HG03520 (cell line): ENCODE measurements at regions not wholly inside any gene's neighbourhood (a gene's known extent, or its start where the extent isn't known, plus 50 kb on each side); places are given as distances from the start of the nearest gene placed in this dataset.

Experiments used
- ATAC-seq: cut with Tn5 transposase; IDR thresholded peaks from one replicate; pipeline ENCODE4 v1.9.1; 2021; ENCODE audit warnings: mild to moderate bottlenecking, moderate library complexity; ENCODE audit not compliant: unreplicated experiment

DNA sequence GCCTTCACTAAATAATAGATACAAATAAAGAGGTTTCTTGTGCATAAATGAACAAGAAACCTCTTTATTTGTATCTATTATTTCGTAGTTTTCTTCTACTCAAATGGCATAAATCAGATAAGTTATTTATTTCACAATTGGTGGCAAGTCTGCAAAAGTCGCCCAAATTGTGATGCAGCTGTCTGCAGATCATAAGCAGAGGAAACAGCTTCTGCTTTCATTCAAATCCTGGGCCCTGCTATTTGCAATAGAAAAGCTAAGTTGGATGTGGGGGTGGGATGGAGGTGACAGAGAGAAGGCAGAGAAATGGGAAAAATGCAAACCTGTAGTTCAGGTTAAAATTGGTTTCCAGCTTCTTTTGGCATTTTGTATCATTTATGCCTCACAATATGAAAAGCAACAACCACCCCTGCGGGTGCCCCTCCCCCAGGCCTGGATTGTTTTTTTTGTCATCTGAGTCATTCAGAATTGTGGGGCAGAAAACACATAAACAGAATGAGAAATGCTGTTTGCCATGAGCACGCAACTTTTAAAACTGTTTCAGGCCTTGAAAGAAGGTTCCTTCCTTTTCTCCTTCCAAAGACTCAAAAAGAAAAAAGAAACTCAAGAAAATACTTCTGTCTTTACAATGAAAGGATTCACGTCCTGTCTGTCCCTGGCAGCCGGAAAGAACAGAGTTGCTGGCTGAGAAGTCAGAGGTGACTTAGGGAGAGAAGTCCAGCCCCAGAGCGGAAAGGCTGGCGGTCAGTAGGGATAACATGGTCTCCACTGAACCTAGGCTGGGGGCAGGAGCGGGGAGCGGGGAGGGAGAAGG, 132.9 kb downstream of the BAMBI start:
- ATAC-seq, result no peak

DNA sequence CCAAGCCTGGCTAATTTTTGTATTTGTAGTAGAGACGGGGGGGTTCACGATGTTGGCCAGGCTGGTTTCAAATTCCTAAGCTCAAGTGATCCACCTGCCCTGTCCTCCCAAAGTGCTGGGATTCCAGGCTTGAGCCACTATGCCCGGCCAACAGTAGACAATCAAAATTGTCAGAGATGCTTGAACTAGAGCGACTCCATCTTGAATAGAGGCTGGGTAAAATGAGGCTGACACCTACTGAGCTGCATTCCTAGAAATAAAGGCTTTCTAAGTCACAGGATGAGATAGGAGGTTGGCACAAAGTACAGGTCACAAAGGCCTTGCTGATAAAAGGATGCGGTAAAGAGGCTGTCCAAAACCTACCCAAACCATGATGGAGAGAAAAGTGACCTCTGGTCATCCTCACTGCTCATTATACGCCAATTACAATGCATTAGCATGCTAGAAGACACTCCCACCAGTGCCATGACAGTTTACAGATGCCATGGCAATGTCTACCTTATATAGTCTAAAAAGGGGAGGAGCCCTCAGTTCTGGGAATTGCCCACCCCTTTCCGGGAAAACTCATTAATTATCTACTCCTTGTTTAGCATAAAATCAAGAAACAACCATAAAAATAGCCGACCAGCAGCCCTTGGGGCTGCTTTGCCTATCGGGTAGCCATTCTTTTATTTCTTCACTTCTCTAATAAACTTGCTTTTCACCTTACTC, 134.5 kb downstream of the BAMBI start:
- ATAC-seq, result no peak

DNA sequence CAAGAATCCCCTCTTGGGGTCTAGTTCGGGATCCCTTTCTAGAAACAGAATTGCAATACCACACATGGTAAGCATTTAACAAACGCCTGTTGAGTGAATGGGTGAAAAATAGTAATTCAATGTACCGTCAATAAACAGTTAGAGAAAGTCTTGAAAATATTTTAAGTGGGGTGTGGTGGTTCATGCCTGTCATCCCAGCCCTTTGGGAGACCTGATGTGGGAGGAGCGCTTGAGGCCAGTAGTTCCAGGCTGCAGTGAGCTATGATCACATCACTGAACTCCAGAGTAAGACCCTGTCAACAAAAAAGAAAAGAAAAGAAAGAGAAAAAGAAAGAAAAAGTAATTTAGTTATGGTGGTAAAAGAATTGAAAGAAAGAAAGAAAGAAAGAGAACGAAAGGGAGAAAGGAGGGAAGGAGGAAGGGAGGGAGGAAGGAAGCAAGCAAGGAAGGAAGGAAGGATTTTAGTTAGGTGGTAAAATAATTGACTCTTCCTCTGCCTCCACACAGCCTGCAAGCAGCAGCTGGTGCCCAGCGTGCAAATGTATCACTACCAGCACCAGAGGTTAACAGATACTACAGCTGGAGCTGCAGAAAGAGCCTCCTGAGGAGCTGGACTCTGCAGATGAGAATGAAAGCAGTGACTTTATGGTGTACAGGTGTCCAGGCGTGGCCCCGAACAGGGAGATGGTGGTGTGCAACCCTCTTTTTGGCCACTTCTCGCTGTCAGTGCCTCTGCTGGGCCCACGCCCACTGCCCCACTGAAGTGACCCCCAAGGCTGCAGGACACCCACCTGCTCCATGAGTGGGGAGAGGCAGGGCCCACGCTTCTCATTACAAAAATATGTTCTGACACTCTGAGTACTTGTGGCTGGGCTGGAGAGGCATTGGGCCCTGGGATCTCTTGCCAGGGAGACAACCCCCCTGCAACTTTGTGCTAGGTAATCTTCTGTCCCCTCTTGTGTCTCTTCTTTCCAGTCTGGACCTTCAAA, 135.4 kb downstream of the BAMBI start:
- ATAC-seq, result no peak

DNA sequence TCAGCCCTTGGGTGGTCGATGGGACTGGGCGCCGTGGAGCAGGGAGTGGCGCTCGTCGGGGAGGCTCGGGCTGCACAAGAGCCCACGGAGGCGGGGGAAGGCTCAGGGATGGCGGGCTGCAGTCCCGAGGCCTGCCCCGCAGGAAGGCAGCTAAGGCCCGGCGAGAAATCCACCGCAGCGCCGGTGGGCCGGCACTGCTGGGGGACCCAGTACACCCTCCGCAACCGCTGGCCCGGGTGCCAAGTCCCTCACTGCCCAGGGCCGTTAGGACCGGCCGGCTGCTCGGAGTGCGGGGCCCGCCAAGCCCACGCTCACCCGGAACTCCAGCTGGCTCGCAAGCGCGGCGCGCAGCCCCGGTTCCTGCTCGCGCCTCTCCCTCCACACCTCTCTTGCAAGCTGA, 138.4 kb downstream of the BAMBI start:
- ATAC-seq, result no peak

DNA sequence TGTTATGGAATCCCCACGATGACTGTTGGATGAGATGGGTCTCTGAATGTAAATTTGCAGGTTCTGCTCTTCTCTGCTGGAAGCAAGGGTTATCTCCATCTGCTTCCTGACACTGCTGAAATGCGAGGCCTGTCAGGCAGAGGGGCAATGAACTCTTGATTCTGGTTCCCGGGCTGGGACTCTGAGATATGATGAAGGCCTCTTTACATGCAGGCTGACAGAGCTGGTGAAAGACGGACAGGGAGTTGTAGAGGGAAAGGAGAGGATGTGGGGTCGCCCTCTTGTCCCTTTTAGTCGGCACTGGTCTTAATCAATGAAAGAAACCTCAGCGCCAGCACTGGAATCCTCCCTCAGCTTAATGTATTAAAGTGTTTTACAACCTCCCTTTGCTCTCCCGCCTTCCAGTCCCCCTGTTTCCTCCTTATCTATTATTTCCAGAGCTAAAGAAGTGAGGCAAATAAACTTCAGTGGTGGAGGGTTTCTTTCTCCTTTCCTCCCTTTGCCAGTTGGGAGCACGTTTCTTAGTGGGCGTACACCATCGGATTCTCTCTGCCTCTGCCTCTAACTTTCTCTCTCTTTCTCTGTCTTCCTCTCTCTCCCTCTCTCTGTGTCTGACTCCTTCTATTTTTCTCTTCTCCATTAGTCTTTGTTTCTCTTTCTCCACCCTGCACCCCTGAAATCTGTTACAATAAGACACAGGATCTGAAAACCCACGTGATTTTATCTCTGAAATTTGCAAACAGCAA, 145.6 kb downstream of the BAMBI start:
- no peak for ATAC-seq

DNA sequence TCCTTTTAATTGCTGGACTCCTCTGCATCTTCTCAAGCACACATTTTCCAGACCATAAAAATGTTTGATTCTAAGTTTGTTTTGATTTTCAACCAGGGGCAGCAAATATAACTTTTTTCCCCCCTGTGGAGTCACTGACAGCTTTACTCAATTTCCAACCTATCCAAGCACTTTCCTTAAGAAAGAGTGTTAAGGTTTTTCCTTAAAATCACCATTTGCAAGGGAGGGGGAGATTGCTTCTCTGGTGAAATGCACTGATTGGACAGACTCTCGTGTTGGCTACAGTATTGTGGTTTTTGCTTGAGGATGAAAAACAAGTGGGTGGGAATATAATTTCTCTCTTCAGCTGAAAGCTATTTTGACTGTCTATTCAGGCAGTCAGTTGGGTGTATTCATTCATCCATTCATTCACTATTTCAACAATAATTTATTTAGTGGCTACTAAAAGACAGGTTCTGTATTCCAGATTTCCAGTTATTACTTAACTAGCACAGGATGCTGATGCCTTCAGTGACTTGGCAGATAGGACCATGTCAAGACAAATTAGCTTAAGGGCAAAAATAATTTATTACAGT, 146.3 kb downstream of the BAMBI start:
- no peak for ATAC-seq

DNA sequence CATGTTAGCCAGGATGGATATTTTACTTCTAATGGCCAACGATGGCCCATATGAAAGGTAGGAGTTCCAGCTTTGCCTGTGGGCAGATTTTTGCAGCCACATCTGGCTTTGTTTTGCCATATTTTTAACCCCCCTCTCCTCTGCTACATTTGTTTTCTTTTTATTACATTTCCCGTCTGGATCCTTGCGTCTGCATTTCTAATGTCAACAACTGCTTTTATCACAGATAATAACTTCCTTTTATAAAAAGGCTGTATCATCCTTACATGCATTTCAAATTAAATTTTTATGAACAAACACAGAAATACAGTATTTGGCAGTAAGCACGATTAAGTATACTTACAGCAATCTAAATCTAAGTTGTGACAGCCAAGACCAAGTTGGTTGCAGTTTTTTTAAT, 156.0 kb downstream of the BAMBI start:
- no peak for ATAC-seq

DNA sequence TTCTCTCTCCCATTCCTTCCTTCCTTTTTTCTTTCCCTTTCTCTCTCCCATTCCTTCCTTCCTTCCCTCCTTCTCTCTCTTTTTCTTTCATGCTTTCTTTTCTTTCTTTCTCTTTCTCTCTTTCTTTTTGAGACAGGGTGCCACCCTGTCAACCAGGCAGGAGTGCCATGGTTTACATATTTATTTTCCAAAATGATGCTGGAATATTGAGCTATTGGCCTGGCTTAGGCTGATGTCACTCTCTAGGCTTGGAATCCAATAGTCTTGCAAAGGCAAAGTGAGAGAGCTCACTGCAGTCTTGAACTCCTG, 159.1 kb downstream of the BAMBI start:
- ATAC-seq, result no peak

DNA sequence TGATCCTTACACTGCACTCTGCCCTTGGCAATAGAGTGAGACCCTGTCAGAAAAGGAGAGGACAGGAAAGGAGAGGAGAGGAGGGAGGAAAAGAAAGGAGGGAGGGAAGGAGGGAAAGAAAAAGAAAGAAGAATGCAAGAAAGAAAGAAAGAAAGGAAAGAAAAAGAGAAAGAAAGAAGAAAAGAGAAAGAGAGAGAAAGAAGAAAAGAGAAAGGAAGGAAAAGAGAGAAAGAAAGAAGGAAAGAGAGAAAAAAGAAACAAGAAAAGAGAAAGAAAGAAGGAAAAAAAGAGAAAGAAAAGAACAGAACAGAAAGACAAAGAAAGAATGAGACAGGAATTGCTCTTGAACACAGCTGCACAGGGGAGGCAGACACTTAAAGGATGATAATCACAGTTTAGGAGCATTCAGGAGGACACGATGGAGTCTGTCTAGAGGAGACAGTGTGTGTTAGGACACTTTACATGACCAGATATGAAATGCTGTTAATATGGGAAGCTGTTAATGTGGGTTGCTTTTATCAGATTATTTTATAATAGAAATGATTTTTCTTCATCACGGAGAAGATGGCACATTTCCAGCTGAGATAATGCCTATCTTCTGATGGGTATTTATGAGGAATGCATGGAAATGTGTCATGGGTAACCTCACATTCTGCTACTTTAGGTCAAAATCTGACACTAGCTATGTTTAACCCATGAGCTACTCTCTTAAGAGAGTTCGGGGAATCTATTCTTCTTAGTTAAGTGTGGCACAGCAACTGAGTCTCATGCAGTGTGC, 160.5 kb downstream of the BAMBI start:
- no peak for ATAC-seq

DNA sequence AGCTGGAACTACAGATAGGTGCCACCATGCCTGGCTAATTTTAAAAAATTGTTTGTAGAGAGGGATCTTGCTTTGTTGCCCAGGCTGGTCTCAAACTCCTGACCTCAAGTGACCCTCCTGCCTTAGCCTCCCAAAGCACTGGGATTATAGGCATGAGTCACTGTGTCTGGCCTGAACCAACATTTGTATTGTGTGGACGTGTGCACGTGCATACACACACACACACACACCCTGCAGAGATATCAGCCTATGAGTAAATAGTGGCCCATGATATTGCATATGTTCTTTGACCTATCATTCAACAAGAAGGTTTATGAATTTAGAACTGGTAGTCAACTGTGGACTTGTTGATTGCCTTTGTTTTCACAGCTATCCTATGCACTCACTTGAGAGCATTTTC, 161.6 kb downstream of the BAMBI start:
- no peak for ATAC-seq

DNA sequence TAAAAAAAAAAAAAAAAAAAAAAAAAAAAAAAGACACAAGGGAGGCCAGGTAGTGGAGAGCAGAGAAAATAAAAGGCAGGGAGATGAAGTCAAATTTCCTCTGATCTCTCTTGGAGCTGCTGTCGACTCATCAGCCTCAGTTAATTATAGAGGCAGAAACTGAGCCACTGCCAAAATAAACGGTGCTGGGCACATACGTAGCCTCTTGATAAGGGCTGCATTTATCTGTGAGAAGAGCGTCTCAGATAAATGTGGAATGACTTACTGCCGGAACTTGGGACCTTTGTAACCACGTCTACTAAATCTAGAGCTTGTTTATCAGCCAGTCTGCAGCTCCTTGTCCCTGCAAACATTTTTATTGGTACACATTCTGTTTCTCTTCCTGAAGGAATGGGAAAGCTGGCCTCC, 162.3 kb downstream of the BAMBI start:
- ATAC-seq, result no peak

DNA sequence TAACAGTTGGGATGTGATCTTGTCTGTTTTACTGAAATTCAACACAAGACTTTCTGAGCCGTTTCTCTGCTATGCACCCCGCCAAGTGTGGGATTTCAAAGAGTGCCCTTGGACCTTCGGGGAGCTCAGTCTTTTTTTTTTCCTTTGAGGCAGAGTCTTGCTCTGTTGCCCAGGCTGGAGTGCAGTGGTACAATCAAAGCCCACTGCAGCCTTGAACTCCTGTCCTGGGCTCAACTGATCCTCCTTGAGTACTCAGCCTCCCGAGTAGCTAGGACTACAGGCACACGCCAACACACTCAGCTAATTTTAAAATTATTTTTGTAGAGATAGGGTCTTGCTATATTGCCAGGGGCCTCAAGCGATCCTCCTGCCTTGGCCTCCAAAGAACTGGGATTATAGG, 162.9 kb downstream of the BAMBI start:
- no peak for ATAC-seq

DNA sequence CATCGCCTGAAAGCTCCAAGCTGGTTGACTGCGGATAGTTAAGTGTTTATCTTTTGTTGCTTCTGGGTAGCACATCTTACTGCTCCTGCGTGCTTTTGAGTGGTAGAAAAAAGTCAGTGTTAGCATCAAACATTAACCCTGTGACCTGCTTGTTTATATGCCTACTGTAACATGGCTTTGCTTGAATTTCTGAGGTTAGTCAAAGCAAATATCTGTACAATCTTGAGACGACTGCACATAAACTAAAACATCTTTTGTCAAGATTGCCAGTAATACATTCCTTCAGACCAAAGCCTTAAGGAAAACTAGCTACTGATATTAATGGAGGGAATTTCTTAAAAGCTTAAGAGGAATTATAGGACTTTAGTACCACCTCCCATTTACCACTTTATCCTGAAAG, 163.7 kb downstream of the BAMBI start:
- ATAC-seq, result no peak

DNA sequence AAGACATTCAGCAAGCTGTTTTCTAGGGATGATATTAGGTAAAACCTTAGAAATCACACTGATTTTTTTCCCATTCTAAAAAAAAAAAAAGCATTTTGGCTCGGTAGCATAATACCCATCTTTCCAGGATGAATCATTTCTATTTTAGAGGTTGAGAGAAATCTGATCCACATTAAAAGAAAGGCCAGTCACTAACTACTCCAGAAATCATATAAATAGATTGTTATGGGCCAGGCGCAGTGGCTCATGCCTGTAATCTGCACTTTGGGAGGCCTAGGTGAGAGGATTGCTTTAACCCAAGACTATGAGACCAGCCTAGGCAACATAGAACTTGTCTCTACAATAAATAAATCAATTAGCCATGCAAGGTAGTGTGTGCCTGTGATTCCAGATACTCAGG, 164.3 kb downstream of the BAMBI start:
- ATAC-seq, result no peak

DNA sequence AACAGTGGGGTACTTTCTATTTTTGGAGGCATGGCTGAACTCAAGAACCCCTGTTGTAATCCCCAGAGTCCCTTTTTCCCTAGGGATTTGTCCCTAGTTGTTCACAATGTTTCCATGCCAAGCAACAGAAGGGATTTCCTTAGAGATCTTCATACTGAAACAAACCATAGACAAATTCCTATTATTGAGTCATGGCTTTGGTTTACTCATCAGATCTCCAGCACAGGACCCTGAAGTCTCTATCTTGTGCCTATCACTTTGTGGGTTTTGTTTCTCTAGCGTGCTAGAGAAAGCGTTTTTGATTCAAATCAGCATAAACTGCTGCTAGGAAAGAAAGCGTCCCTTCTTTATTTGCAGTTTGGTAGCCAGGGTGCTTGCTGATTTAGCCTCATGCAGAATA, 165.0 kb downstream of the BAMBI start:
- ATAC-seq, result no peak

DNA sequence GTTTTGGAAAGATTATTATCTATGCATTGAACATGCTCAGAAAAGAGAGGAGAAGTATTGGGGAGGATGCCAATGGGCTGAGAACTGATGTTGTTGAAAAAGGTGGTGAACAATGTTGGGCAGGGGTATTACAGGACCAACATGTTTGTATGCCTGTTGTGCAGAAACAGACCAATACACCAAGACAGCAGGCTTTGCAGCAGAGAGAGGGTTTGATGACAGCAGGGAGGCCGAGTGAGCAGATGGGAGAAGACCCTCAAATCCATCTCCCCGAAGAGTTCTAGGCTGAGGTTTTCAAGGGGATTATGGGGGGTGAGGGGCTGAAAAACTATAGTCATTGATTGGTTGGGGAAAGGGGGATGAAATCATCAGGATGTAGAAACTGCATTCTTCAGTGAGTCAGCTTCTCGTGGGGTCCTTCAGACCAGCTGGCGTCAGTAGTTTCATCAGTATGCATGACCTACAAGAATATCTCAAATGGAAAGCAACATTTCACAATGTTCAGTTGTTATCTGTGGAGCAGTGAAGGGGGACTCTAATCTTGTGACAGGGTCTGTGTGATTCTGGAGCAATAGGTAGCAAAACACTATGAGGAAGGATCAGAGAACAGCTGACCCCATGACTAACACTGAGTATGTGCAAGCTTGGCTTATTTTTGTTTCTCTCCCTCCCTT, 167.8 kb downstream of the BAMBI start:
- no peak for ATAC-seq

DNA sequence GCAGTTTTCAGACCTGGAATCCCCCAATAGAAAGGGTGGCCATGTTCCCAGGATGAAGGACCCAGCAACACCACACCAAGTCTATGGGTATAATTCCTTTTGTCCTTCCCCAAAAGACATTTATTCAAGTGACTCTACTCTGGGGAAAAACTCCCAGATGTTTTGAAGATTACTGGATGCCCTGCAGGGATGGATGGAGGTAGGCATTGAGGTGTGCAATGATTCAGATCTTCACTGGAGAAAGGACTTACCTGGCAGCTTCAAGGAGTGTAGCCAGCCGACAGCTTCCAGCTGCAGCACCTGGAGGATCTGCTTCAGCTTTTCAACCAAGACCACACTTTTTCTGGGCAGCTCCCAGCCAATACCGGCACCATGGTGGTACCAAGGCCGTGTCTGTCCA, 172.0 kb downstream of the BAMBI start:
- no peak for ATAC-seq

DNA sequence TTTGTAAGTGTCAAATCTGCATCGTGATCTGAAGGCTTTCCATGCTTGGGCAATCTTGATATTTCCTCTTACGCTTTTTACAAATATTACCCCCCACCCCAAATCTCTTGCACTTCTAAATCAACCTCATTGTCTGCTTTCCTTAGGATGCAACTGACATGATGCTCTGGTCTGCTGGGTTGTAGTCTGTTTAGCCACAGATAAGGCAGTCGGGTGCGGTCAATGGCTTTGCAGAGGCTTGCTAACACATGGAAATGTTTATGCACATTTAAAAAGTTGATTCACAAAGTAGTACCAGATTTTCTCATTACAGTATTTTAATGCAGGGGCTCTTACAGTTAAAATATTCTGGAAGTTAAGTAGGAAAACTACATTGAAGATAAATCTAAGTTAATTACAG, 172.5 kb downstream of the BAMBI start:
- no peak for ATAC-seq

DNA sequence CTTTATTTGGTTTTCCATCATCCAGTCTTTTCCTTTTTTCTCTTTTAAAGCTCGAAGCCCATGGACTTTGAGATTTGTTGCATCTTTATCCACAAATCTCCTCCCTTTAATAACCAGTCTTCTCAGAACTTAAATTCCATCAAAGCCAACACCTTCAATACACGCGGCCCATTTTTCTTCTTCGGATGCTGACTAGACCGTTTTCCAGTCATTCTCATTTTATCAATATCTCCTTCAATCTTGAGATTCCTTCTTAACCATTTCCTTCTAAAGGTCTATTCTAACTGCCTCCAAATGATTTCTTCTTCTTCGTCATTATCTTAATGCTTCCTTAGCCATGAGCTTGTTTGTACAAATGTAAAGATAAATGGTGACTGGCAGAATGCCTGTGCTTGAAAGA, 173.5 kb downstream of the BAMBI start:
- no peak for ATAC-seq
